ENCODE measurements at regions not wholly inside any gene's neighbourhood (a gene's known extent, or its start where the extent isn't known, plus 50 kb on each side); places are given as distances from the start of the nearest gene placed in this dataset.
"Not testable (repeated sequence)": the region's sequence is repeated elsewhere in the genome, so short reads cannot be mapped to it uniquely, and the experiment has no call there.

DNA sequence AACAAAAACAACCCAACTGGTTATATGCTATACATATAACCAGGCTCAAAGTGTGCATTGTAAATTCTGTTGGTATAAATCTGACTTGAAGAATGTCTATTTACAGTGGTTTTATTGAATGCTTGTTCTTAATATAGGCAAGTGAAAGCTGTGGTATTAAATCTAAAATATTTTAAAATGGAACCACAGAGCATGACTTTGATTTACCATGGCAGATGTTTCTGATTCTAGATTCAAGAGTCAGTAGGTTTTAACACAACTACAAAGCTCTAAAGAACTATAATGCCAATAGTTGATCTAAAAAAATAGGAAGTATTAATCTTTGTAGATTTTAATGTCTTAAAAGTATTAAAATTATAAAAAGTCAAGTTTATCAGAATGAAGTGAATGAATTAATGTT is 141.9 kb upstream of the PLSCR5 start:
- no peak for DNase-seq
- H3K27ac Mint-ChIP-seq = no peak overlapping the region
- no peaks in the 10 kb centered on the region for H3K36me3 Mint-ChIP-seq
- H3K4me3 Mint-ChIP-seq = no peak overlapping the region
- no peaks in the 10 kb centered on the region for H3K27me3 Mint-ChIP-seq
- H3K4me1 Mint-ChIP-seq = no peaks in the 10 kb centered on the region
- no peak for ATAC-seq (ENCODE audit: low read depth in 2 of 2)
- H3K9me3 Mint-ChIP-seq = peaks cover 0 to 10% (median 2%) of the 10 kb centered on the region in 7 donors

DNA sequence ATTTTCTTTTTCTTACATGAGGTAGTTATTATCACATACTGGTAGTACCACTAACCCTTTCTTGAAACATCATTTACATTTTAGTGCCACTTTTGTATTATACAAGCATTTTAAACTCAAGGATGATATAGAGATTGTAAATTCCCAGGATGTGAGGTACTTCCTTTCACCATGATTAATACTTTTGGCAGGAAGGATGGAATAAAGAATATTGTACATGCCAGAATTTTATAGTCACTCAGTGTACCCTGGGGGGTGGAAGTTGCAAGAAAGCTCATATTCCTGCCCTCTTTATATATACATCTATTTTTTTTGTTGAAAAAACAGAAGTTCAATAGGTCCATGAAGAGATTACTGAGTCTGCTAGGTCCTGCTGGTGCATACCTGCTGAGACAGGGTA is 141.0 kb upstream of the PLSCR5 start:
- DNase-seq (no peak), ATAC-seq (ENCODE audit: low read depth in 2 of 2) (no peak)
- Mint-ChIP-seq H3K27ac (peak overlapping the region in 1 of 6 donors; percentile 14), H3K4me3 (no peak overlapping the region), H3K27me3 (no peaks in the 10 kb centered on the region), H3K36me3 (no peaks in the 10 kb centered on the region), H3K9me3 (peaks cover 0 to 10% (median 0%) of the 10 kb centered on the region in 7 donors), H3K4me1 (no peaks in the 10 kb centered on the region)

DNA sequence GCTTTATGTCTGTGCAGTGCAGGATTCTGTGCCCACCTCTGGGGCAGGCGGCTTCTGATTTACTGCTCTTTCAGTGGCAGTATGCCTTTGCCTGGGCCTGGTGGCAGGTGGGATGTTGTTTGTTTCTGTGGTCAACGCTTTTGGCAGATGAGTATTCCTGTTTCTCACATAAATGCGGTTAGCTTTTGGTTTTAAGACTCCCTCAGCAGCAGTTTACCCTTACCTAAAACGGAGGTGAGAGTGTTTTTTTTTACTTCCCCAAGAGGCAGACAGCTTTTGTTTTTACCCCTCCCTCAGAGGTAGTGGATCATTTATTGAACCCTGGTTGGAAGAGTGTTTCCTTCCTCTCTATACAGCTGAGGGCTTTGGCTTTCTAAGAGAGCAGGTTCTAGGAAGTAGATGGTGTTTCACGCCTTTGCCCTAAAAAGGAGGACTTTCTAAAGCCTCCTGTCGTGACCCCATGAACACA is 134.1 kb upstream of the PLSCR5 start:
- DNase-seq = no peak
- Mint-ChIP-seq H3K4me1 (no peaks in the 10 kb centered on the region), H3K36me3 (no peaks in the 10 kb centered on the region), H3K9me3 (peaks cover 0 to 8% (median 0%) of the 10 kb centered on the region in 7 donors), H3K4me3 (no peak overlapping the region), H3K27me3 (no peaks in the 10 kb centered on the region), H3K27ac (no peak overlapping the region)
- ATAC-seq (ENCODE audit: low read depth in 2 of 2) = no peak

DNA sequence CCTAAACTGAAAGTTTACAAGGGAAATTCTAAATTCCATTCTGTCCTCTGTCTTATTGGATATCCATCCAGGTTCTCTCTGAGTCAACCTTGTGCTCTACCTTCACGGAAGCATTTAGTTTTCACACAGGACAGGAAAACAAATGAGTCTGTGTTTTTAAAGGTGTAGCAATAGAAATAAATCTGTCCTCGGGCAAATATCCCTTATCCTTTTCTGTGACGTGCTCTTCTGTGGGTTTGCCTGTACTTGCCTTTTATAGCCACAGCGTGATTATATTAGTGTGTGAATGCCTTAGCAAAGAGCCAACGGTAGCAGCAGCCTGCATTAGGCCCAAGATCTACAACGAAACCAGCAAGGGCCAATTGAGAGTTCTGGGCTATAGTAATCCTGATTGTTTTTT is 127.2 kb upstream of the PLSCR5 start:
- no peaks in the 10 kb centered on the region for H3K4me1 Mint-ChIP-seq
- ATAC-seq (ENCODE audit: low read depth in 2 of 2) = no peak

DNA sequence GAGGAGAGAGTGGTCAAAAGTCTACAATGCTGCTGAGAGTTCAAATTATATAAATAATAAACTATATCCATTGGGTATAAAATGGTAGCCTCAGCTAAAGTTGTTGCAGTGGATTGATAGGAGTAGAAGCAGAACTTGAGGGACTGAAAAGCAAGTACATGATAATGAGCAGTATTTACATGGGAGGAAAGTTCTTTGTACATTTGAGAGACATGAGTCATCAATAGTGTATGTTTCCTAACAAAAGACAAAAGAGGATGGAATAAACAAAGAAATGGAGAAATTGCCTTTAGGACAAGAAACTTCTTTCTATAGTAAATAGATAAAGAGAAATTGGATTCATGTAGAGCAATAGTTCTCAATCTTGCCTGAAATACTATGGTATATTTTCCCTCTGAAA is 110.0 kb upstream of the PLSCR5 start:
- Mint-ChIP-seq H3K9me3 (peaks cover 0 to 4% (median 0%) of the 10 kb centered on the region in 7 donors), H3K27ac (no peak overlapping the region), H3K4me3 (no peak overlapping the region), H3K4me1 (no peaks in the 10 kb centered on the region), H3K36me3 (no peaks in the 10 kb centered on the region), H3K27me3 (no peaks in the 10 kb centered on the region)
- ATAC-seq (ENCODE audit: low read depth in 2 of 2) (no peak), DNase-seq (no peak)

More for the DNA sequence above, 127.2 kb upstream of the PLSCR5 start:
- Mint-ChIP-seq H3K9me3 (peaks cover 3 to 16% (median 7%) of the 10 kb centered on the region in 7 donors), H3K27ac (no peak overlapping the region), H3K27me3 (no peaks in the 10 kb centered on the region), H3K4me3 (no peak overlapping the region), H3K36me3 (no peaks in the 10 kb centered on the region)
- DNase-seq = no peak

DNA sequence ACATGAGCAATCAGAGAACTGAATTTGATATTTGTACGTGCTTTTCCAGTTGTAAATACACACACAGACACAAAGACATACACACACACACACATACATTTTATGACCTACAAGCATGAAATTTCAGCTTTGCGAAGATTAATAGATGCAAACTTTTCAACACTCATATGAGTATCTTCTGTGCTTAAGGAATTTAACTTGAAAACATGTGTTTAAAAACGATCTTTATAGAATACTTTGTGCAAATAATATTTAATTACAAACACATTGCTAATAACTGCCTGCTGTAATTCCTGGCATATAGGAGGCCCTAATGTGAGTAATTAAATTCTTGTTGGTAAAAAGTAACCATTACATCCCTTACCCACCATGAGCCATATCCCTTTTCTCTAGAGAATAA is 107.7 kb upstream of the PLSCR5 start:
- ATAC-seq (ENCODE audit: low read depth in 2 of 2) (no peak), DNase-seq (no peak)
- Mint-ChIP-seq H3K4me1 (no peaks in the 10 kb centered on the region), H3K4me3 (no peak overlapping the region), H3K36me3 (no peaks in the 10 kb centered on the region), H3K27me3 (no peaks in the 10 kb centered on the region), H3K27ac (no peak overlapping the region), H3K9me3 (peaks cover 0 to 3% (median 0%) of the 10 kb centered on the region in 7 donors)

DNA sequence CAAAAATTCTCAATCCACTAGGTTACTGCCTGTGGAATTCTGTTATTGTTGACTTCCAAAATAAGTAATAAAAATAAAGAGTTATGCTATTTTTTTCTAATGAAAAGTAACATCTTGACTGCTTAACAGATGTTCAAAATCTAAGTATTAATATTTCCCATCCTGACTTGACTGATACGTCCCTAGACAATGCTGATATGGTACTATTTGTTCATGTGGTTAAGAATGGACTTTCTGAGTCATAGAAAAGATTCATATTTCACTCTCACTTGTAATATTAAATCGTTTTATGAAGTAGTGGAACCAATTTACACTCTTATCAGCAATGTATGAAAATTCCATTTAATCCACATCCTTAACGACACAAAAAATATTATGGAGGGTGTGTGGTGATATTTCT is 104.8 kb upstream of the PLSCR5 start:
- Mint-ChIP-seq H3K27ac (no peak overlapping the region), H3K9me3 (peaks cover 0 to 7% (median 1%) of the 10 kb centered on the region in 7 donors), H3K36me3 (no peaks in the 10 kb centered on the region), H3K4me3 (no peak overlapping the region), H3K4me1 (no peaks in the 10 kb centered on the region), H3K27me3 (no peaks in the 10 kb centered on the region)
- no peak for ATAC-seq (ENCODE audit: low read depth in 2 of 2)
- no peak for DNase-seq

DNA sequence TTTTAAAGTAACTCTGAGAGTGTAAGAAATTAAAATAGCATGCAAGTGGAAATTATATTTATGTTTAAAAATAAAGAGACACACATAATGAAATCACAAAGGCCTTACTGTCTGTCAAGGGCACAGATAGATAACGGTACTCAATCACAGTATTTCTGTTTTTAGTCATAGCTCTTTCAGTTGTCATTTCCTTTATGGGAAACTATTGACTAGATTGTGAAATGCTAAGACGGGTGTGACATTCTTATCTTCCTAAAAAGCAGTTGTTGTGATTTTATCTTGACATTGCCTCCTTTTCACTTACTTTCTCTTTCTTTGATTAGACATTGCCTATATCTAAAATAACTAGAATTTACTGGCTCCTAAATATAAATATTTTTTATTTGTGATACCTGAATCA is 100.1 kb upstream of the PLSCR5 start:
- Mint-ChIP-seq H3K4me1 (no peaks in the 10 kb centered on the region), H3K36me3 (no peaks in the 10 kb centered on the region), H3K27ac (no peak overlapping the region), H3K4me3 (no peak overlapping the region), H3K27me3 (no peaks in the 10 kb centered on the region), H3K9me3 (peaks cover 0 to 10% (median 1%) of the 10 kb centered on the region in 7 donors)
- DNase-seq (no peak), ATAC-seq (ENCODE audit: low read depth in 2 of 2) (no peak)

DNA sequence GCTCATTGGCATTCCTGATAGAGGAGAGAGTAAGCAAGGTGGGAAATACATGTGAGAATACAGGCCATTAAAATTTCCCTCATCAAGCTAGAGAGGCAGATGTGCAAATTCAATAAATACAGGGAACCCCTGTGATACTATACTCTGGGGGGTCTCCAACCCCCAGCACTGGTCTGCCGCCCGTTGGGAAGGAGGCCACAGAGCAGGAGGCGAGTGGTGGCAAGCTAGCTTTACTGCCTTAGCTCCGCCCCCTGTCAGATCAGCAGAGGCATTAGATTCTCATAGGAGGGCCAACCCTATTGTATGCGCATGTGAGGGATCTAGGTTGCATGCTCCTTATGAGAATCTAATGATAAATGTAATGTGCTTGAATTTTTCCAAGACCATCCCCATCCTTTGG is 97.1 kb upstream of the PLSCR5 start:
- no peak for ATAC-seq (ENCODE audit: low read depth in 2 of 2)
- no peak overlapping the region for H3K4me3 Mint-ChIP-seq
- H3K36me3 Mint-ChIP-seq = no peaks in the 10 kb centered on the region
- DNase-seq = no peak
- H3K4me1 Mint-ChIP-seq = no peaks in the 10 kb centered on the region
- H3K27ac Mint-ChIP-seq = no peak overlapping the region
- H3K27me3 Mint-ChIP-seq = no peaks in the 10 kb centered on the region
- peaks cover 0 to 10% (median 2%) of the 10 kb centered on the region in 7 donors for H3K9me3 Mint-ChIP-seq

DNA sequence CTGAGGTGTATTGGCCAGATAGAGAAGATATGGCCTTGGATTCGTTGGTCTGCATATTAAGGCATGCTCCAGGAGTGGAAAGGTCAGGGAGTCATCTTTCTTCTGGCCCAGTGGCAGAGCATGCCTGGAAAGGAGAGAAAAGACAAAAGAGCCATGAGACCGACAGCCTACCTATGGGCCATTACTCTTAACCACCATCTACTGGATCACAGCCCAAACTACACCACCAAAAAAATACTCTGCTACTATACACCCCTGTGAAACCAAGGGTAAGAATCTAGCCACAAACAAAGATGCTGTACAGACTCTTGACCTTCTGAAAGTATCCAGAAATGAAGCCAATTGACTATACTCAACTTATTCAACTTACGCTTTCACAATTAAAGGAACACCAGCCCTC is 96.1 kb upstream of the PLSCR5 start:
- H3K4me1 Mint-ChIP-seq = no peaks in the 10 kb centered on the region
- H3K36me3 Mint-ChIP-seq = no peaks in the 10 kb centered on the region
- no peaks in the 10 kb centered on the region for H3K27me3 Mint-ChIP-seq
- ATAC-seq (ENCODE audit: low read depth in 2 of 2) (no peak), DNase-seq (no peak)
- no peak overlapping the region for H3K4me3 Mint-ChIP-seq
- H3K9me3 Mint-ChIP-seq = peaks cover 0 to 12% (median 1%) of the 10 kb centered on the region in 7 donors
- H3K27ac Mint-ChIP-seq = no peak overlapping the region

DNA sequence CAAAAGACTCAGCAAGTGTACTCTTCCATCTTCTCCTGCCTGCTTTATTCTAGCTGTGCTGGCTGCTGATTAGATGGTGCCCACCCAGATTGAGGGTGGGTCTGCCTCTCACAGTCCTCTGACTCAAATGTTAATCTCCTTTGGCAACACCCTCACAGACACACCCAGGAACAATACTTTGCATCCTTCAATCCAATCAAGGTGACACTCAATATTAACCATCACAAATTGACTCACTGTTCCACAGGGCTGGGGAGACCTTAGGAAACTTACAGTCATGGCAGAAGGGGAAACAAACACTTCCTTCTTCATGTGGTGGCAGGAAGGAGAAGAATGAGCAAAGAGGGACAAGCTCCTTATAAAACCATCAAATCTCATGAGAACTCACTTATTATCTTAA is 94.9 kb upstream of the PLSCR5 start:
- H3K36me3 Mint-ChIP-seq; DNase-seq; ATAC-seq (ENCODE audit: low read depth in 2 of 2); H3K27ac Mint-ChIP-seq; H3K4me3 Mint-ChIP-seq; H3K27me3 Mint-ChIP-seq; H3K4me1 Mint-ChIP-seq: not testable (repeated sequence)
- H3K9me3 Mint-ChIP-seq = peaks cover 0 to 12% (median 1%) of the 10 kb centered on the region in 7 donors

DNA sequence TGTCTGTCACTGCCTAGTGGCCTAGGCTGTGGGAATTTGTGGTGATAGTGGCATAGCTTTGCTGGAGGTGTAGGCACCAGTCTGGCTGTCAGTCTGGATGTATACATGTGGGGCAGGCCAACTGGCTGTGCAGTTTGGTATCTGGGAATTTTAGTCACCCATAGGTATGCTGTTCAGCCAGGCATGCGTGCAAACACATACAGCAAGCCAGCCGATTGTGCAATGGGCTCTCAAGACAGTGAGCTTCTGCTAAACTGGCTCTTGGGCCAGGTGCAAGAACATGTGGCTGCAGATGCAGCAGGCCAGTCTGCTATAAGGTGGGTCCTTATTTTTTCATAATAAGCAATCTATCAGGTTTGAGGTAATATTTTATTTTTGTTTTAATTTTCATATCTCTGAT is 87.1 kb upstream of the PLSCR5 start:
- no peaks in the 10 kb centered on the region for H3K4me1 Mint-ChIP-seq
- no peaks in the 10 kb centered on the region for H3K27me3 Mint-ChIP-seq
- no peak for ATAC-seq (ENCODE audit: low read depth in 2 of 2)
- no peak for DNase-seq
- H3K9me3 Mint-ChIP-seq = peaks cover 3 to 30% (median 8%) of the 10 kb centered on the region in 7 donors
- no peaks in the 10 kb centered on the region for H3K36me3 Mint-ChIP-seq
- H3K4me3 Mint-ChIP-seq = no peak overlapping the region
- no peak overlapping the region for H3K27ac Mint-ChIP-seq

DNA sequence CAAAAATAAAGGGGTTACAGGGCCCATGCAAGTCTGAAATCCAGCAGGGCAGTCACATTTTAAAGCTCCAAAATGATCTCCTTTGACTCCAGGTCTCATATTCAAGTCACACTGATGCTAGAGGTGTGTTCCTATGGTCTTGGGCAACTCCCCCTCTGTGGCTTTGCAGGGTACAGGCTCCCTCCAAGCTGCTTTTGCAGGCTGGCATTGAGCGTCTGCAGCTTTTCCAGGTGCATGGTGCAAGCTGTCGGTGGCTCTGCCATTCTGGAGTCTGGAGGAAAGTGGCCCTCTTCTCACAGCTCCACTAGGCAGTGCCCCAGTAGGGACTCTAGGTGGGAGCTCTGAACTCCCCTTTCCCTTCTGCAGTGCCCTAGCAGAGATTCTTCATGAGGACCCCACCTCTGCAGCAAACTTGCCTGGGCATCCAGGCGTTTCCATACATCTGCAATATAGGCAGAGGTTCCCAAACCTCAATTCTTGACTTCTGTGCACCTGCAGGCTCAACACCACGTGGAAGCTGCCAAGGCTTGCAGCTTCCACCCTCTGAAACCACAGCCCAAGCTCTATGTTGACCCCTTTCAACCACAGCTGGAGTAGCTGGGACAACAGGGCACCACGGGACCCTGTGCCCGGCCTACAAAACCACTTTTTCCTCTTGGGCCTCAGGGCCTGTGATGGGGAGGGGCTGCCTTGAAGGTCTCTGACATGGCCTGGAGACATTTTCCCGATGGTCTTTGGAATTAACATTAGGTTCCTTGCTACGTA is 80.1 kb upstream of the PLSCR5 start:
- Mint-ChIP-seq H3K4me1 (no peaks in the 10 kb centered on the region), H3K27ac (no peak overlapping the region), H3K9me3 (peaks cover 0 to 9% (median 2%) of the 10 kb centered on the region in 7 donors), H3K27me3 (no peaks in the 10 kb centered on the region), H3K4me3 (no peak overlapping the region), H3K36me3 (no peaks in the 10 kb centered on the region)
- ATAC-seq (ENCODE audit: low read depth in 2 of 2) (no peak), DNase-seq (no peak)

DNA sequence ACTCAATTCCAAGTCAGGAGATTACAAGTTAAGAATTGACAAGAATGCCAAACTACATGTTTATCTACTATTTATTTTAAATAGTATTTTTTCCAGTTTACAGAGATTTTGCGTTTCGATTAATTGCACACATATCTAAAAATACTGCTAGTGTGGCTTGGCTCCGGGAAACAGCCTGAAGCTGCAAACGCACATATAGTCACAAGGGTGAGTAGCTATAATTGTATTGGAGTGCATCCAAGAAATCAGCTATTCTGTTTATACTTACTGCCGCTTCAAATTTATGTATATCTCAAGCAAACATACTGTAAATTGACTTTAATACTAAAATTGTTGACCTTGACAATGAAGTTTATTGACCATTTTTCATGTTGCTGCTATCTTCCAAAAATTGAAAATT is 77.0 kb upstream of the PLSCR5 start:
- DNase-seq = no peak
- H3K27ac Mint-ChIP-seq = no peak overlapping the region
- H3K27me3 Mint-ChIP-seq = no peaks in the 10 kb centered on the region
- H3K4me1 Mint-ChIP-seq = no peaks in the 10 kb centered on the region
- no peaks in the 10 kb centered on the region for H3K36me3 Mint-ChIP-seq
- no peak for ATAC-seq (ENCODE audit: low read depth in 2 of 2)
- peaks cover 0 to 1% (median 0%) of the 10 kb centered on the region in 7 donors for H3K9me3 Mint-ChIP-seq
- no peak overlapping the region for H3K4me3 Mint-ChIP-seq

Measured in naive B cell (primary cell).